ENCODE measurements at regions not wholly inside any gene's neighbourhood (a gene's known extent, or its start where the extent isn't known, plus 50 kb on each side); places are given as distances from the start of the nearest gene placed in this dataset.
"Not testable (repeated sequence)": the region's sequence is repeated elsewhere in the genome, so short reads cannot be mapped to it uniquely, and the experiment has no call there.

GRCh38 chr9:64560833-64561232 is 724.2 kb downstream of the FOXD4L5 start:
- intact Hi-C loops (cut with DNase I), result not testable (repeated sequence)
- peak in 4 of 42 donors; percentile 6 to 34 (median 22) for DNase-seq

Data from head of caudate nucleus (tissue), 42 donors.